A549 (cell line): ENCODE measurements at regions not wholly inside any gene's neighbourhood (a gene's known extent, or its start where the extent isn't known, plus 50 kb on each side); places are given as distances from the start of the nearest gene placed in this dataset.

Experiments
- CHD2 ChIP-seq: fragments of 150-350 bp; IDR thresholded peaks from 2 replicates; pipeline ENCODE4 v1.6.1; 2014; ENCODE audit warnings: low read length; ENCODE audit not compliant: partially characterized antibody
- POLR2A ChIP-seq: IDR thresholded peaks from 2 replicates; pipeline ENCODE4 v1.6.1; 2012; ENCODE audit warnings: mild to moderate bottlenecking, low read length
- TF ChIP-seq, protein P1 (sequence below): fragments of 150-350 bp; IDR thresholded peaks from 2 replicates; pipeline ENCODE4 v1.6.1; 2014; ENCODE audit warnings: low read depth, mild to moderate bottlenecking, low read length
- TF ChIP-seq, protein P2 (sequence below): fragments of >200 bp; sonication (Bioruptor Twin); formaldehyde crosslinking; IDR thresholded peaks from 3 replicates; pipeline ENCODE4 v1.5.1; 2016

GRCh38 chr15:99454107-99454809 lies 111.5 kb upstream of the MEF2A start:
- no peak for TF ChIP-seq CHD2
- TF ChIP-seq POLR2A = no peak
- TF ChIP-seq, protein P1, sequence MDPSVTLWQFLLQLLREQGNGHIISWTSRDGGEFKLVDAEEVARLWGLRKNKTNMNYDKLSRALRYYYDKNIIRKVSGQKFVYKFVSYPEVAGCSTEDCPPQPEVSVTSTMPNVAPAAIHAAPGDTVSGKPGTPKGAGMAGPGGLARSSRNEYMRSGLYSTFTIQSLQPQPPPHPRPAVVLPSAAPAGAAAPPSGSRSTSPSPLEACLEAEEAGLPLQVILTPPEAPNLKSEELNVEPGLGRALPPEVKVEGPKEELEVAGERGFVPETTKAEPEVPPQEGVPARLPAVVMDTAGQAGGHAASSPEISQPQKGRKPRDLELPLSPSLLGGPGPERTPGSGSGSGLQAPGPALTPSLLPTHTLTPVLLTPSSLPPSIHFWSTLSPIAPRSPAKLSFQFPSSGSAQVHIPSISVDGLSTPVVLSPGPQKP = no peak
- TF ChIP-seq, protein P2, sequence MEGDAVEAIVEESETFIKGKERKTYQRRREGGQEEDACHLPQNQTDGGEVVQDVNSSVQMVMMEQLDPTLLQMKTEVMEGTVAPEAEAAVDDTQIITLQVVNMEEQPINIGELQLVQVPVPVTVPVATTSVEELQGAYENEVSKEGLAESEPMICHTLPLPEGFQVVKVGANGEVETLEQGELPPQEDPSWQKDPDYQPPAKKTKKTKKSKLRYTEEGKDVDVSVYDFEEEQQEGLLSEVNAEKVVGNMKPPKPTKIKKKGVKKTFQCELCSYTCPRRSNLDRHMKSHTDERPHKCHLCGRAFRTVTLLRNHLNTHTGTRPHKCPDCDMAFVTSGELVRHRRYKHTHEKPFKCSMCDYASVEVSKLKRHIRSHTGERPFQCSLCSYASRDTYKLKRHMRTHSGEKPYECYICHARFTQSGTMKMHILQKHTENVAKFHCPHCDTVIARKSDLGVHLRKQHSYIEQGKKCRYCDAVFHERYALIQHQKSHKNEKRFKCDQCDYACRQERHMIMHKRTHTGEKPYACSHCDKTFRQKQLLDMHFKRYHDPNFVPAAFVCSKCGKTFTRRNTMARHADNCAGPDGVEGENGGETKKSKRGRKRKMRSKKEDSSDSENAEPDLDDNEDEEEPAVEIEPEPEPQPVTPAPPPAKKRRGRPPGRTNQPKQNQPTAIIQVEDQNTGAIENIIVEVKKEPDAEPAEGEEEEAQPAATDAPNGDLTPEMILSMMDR = no peak
